Nephron (organoid): ENCODE measurements at regions not wholly inside any gene's neighbourhood (a gene's known extent, or its start where the extent isn't known, plus 50 kb on each side); places are given as distances from the start of the nearest gene placed in this dataset.
"Not testable (repeated sequence)": the region's sequence is repeated elsewhere in the genome, so short reads cannot be mapped to it uniquely, and the experiment has no call there.

ENCODE experiments used
- H3K27ac Mint-ChIP-seq, 3 experiments: 2 replicates each; pipeline ENCODE4 v1.8.0; 2020; ENCODE audit warnings: mixed read lengths in 3 of 3, mild to moderate bottlenecking in 2 of 3, moderate library complexity in 1 of 3
- H3K27me3 Mint-ChIP-seq: 2 replicates; pipeline ENCODE4 v1.8.0; 2021; ENCODE audit warnings: low read depth, mild to moderate bottlenecking, moderate library complexity, mixed read lengths
- H3K36me3 Mint-ChIP-seq: 2 replicates; pipeline ENCODE4 v1.8.0; 2020; ENCODE audit warnings: low read depth, mixed read lengths
- H3K4me1 Mint-ChIP-seq: 2 replicates; pipeline ENCODE4 v1.8.0; 2020; ENCODE audit warnings: mixed read lengths
- H3K4me3 Mint-ChIP-seq, 3 experiments: 2 replicates each; pipeline ENCODE4 v1.8.0; 2020; ENCODE audit warnings: mild to moderate bottlenecking in 3 of 3, mixed read lengths in 3 of 3, moderate library complexity in 2 of 3
- H3K9me3 Mint-ChIP-seq: 2 replicates; pipeline ENCODE4 v1.8.0; 2020; ENCODE audit warnings: mixed read lengths
- TF ChIP-seq, protein P1 (sequence below), 3 experiments: fragments of 200-600 bp; sonication (generic); IDR thresholded peaks; one replicate each; pipeline ENCODE4 v1.5.0; 2021; ENCODE audit warnings: antibody characterized with exemption in 3 of 3; ENCODE audit not compliant: unreplicated experiment in 3 of 3

DNA sequence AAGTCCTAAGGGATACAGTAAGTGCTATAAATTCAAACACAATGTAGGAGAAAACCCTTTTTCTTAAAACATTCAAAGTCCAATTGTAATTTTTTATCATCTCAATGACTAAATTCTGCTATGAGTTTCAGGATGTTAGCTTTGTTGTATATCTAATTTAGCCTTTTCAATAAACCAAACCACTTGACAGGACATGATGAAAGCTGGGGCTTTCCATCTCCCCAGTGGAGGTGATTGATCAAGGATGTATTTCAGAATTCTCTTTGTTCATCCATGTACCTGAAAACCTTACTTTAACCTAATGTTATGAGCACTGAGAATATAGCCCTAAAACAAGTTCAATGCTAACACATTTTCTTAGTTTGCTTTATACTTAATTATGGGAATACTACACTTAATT lies 639.0 kb upstream of the ITGA1 start:
- Mint-ChIP-seq H3K4me1 (no peaks in the 10 kb centered on the region), H3K4me3 (no peak overlapping the region), H3K27me3 (no peaks in the 10 kb centered on the region), H3K9me3 (no peaks in the 10 kb centered on the region), H3K27ac (no peak overlapping the region), H3K36me3 (no peaks in the 10 kb centered on the region)
- TF ChIP-seq, protein P1, sequence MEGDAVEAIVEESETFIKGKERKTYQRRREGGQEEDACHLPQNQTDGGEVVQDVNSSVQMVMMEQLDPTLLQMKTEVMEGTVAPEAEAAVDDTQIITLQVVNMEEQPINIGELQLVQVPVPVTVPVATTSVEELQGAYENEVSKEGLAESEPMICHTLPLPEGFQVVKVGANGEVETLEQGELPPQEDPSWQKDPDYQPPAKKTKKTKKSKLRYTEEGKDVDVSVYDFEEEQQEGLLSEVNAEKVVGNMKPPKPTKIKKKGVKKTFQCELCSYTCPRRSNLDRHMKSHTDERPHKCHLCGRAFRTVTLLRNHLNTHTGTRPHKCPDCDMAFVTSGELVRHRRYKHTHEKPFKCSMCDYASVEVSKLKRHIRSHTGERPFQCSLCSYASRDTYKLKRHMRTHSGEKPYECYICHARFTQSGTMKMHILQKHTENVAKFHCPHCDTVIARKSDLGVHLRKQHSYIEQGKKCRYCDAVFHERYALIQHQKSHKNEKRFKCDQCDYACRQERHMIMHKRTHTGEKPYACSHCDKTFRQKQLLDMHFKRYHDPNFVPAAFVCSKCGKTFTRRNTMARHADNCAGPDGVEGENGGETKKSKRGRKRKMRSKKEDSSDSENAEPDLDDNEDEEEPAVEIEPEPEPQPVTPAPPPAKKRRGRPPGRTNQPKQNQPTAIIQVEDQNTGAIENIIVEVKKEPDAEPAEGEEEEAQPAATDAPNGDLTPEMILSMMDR (IDR thresholded peaks at IDR 0.05; ENCODE audit: unreplicated experiment in 3 of 3): no peak

DNA sequence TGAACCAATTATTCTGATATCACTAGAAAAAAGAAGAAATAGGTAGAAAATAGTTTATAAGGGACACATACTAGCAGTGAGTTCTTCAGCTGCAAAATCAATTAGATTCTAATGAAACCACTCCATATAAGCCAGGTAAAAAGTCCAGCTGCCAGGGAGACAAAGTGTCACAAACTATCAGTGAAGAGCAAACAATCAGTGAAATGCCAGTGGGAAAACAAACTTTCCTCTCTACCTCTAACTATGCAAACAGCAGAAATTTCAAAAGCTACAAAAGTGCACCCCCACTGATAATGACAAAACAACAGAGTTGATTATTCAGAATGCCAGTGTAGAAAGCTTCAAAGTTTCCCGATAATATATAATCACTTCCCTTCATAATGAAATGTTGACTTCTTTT lies 637.2 kb upstream of the ITGA1 start:
- TF ChIP-seq, protein P1 (IDR thresholded peaks at IDR 0.05; ENCODE audit: unreplicated experiment in 3 of 3): no peak
- Mint-ChIP-seq H3K9me3 (no peaks in the 10 kb centered on the region), H3K4me3 (no peak overlapping the region), H3K27me3 (no peaks in the 10 kb centered on the region), H3K4me1 (no peaks in the 10 kb centered on the region), H3K36me3 (no peaks in the 10 kb centered on the region), H3K27ac (no peak overlapping the region)

DNA sequence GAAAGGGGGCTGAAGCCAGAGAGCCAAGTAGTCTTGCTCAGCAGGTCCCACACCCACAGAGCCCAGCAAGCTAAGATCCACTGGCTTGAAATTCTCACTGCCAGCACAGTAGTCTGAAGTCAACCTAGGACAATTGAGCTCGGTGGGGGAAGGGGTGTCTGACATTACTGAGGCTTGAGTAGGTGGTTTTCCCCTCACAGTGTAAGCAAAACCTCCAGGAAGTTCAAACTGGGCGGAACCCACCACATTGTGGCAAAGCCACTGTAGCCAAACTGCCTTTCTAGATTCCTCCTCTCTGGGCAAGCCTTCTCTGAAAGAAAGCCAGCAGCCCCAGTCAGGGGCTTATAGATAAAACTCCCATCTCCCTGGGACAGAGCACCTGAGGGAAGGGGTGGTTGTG lies 630.9 kb upstream of the ITGA1 start:
- H3K9me3 Mint-ChIP-seq, H3K4me3 Mint-ChIP-seq, H3K27ac Mint-ChIP-seq, H3K4me1 Mint-ChIP-seq, H3K36me3 Mint-ChIP-seq, H3K27me3 Mint-ChIP-seq: not testable (repeated sequence)

DNA sequence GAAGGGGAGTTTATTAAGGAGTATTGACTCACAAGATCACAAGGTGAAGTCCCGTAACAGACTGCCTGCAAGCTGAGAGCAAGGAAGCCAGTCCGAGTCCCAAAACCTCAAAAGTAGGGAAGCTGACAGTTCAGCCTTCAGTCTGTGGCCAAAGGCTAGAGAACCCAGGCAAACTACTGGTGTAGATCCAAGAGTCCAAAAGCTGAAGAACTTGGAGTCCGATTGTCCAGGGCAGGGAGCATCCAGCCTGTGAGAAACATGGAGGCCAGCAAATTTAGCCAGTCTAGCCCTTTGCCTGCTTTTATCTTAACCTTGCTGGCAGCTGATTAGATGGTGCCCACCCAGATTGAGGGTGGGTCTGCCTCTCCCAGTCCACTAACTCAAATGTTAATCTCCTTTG lies 621.9 kb upstream of the ITGA1 start:
- H3K4me3 Mint-ChIP-seq, H3K4me1 Mint-ChIP-seq, H3K9me3 Mint-ChIP-seq, H3K27ac Mint-ChIP-seq, H3K27me3 Mint-ChIP-seq, H3K36me3 Mint-ChIP-seq: not testable (repeated sequence)

DNA sequence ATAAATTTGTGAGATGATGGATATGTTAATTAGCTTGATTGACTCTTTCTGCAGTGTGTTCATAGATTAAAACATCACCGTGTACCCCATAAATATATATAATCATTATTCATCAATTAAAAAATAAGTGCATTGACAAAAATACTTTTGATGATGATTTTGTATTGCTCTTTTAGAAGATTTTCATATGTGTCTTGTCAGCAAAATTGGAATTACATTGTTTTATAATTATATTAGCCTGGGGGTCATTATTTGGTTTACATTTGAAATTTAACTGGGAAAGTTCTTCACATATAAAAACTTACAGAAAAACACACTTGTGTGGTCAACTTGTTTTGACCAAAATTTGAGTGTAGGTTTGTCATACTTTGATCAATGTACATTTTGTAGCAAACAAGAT lies 614.6 kb upstream of the ITGA1 start:
- Mint-ChIP-seq H3K27me3 (no peaks in the 10 kb centered on the region), H3K4me3 (no peak overlapping the region), H3K4me1 (no peaks in the 10 kb centered on the region), H3K9me3 (peaks cover 3% of the 10 kb centered on the region), H3K27ac (no peak overlapping the region), H3K36me3 (no peaks in the 10 kb centered on the region)
- TF ChIP-seq, protein P1 (IDR thresholded peaks at IDR 0.05; ENCODE audit: unreplicated experiment in 3 of 3): no peak

DNA sequence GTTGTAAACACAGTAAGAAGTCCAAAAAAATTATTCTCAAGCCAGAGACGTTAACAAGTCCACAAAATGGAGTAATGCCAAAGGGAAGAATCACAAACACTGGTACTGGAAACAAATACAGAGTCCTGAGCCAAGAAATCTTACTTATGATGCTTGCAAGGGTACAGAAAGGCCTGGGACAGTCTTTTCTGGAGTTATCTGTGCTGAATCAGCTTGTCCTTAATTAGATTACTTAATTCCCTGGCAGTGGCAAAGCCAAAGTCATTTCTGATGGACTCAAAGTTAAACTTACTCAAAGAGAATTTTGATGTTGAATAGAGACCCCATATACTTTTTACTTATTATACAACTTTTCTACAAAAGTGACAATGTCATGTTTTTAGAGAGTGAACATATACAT lies 610.5 kb upstream of the ITGA1 start:
- H3K4me3 Mint-ChIP-seq: no peak overlapping the region
- H3K4me1 Mint-ChIP-seq: no peaks in the 10 kb centered on the region
- H3K27me3 Mint-ChIP-seq: no peaks in the 10 kb centered on the region
- H3K36me3 Mint-ChIP-seq: no peaks in the 10 kb centered on the region
- H3K9me3 Mint-ChIP-seq: no peaks in the 10 kb centered on the region
- H3K27ac Mint-ChIP-seq: no peak overlapping the region
- TF ChIP-seq, protein P1 (IDR thresholded peaks at IDR 0.05; ENCODE audit: unreplicated experiment in 3 of 3): no peak

DNA sequence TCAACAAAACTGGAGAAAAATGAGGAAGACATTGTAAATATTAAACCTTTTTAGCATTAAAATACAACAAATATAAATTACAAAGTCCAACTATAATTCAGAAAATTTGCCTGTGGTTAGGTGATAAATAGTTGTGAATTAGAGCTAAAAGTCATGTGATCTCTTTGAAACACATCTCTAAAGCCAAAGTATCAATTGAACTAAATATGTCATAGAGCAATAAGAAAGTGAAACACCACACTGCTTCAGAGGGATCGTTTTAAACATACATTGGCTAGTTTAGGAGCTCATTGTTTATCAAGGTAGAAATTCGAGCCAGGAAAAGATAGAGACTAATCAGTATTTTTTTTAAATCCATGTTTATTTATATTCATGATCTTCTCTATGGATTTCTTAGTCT lies 606.3 kb upstream of the ITGA1 start:
- no peaks in the 10 kb centered on the region for H3K36me3 Mint-ChIP-seq
- no peaks in the 10 kb centered on the region for H3K27me3 Mint-ChIP-seq
- H3K27ac Mint-ChIP-seq: no peak overlapping the region
- H3K4me3 Mint-ChIP-seq: no peak overlapping the region
- TF ChIP-seq, protein P1 (IDR thresholded peaks at IDR 0.05; ENCODE audit: unreplicated experiment in 3 of 3): no peak
- H3K4me1 Mint-ChIP-seq: no peaks in the 10 kb centered on the region
- no peaks in the 10 kb centered on the region for H3K9me3 Mint-ChIP-seq
